DOHH2 (cell line): ENCODE measurements at regions not wholly inside any gene's neighbourhood (a gene's known extent, or its start where the extent isn't known, plus 50 kb on each side); places are given as distances from the start of the nearest gene placed in this dataset.

Experiments used
- H3F3A ChIP-seq: fragments of 200-600 bp; sonication (generic), shearing (Covaris generic); 2 replicates; pipeline ENCODE4 v1.6.0; 2016; ENCODE audit warnings: antibody characterized with exemption, mild to moderate bottlenecking; ENCODE audit not compliant: control insufficient read depth, insufficient read depth
- H3K27ac ChIP-seq: fragments of 200-600 bp; sonication (generic); 2 replicates; pipeline ENCODE4 v1.5.1; 2014; ENCODE audit warnings: low read depth, mild to moderate bottlenecking, low read length, moderate library complexity
- H3K27me3 ChIP-seq: fragments of 200-600 bp; sonication (generic); 2 replicates; pipeline ENCODE4 v1.6.1; 2014; ENCODE audit warnings: mild to moderate bottlenecking, low read length, mixed read lengths; ENCODE audit not compliant: control insufficient read depth
- H3K36me3 ChIP-seq: fragments of 200-600 bp; sonication (generic); 2 replicates; pipeline ENCODE4 v1.6.1; 2014; ENCODE audit warnings: mild to moderate bottlenecking, low read length, moderate library complexity, mixed read lengths; ENCODE audit not compliant: control insufficient read depth
- H3K4me1 ChIP-seq: fragments of 200-600 bp; sonication (generic); 2 replicates; pipeline ENCODE4 v1.6.1; 2014; ENCODE audit warnings: mild to moderate bottlenecking, low read length, mixed read lengths; ENCODE audit not compliant: control insufficient read depth
- H3K4me2 ChIP-seq: fragments of 200-600 bp; sonication (generic); 2 replicates; pipeline ENCODE4 v1.6.0; 2014; ENCODE audit warnings: mild to moderate bottlenecking, low read length, moderate library complexity
- H3K4me3 ChIP-seq: fragments of 200-600 bp; sonication (generic); 2 replicates; pipeline ENCODE4 v1.5.1; 2014; ENCODE audit warnings: mild to moderate bottlenecking, low read length, mixed read lengths
- H3K79me2 ChIP-seq: fragments of 200-600 bp; sonication (generic); 2 replicates; pipeline ENCODE4 v1.6.1; 2014; ENCODE audit warnings: mild to moderate bottlenecking, low read length, mixed read lengths; ENCODE audit not compliant: control insufficient read depth
- H3K9me2 ChIP-seq: fragments of 200-600 bp; sonication (generic); replicated peaks from 2 replicates; pipeline ENCODE4 v1.6.1; 2014; ENCODE audit warnings: mild to moderate bottlenecking, low read length, mixed read lengths; ENCODE audit not compliant: control insufficient read depth
- H3K9me3 ChIP-seq: fragments of 200-600 bp; sonication (generic); 2 replicates; pipeline ENCODE4 v1.6.1; 2014; ENCODE audit warnings: antibody characterized with exemption, low read length, mixed read lengths; ENCODE audit not compliant: control insufficient read depth, insufficient read depth
- H4K20me1 ChIP-seq: fragments of 200-600 bp; sonication (generic); 2 replicates; pipeline ENCODE4 v1.6.0; 2014; ENCODE audit warnings: low read depth, mild to moderate bottlenecking, antibody characterized with exemption, low read length, moderate library complexity; ENCODE audit not compliant: control insufficient read depth, insufficient read depth
- EZH2phosphoT487 ChIP-seq: fragments of 200-600 bp; sonication (generic); IDR thresholded peaks from 2 replicates; pipeline ENCODE4 v1.6.1; 2017; ENCODE audit warnings: borderline replicate concordance, mild to moderate bottlenecking, antibody characterized with exemption, low read length, moderate library complexity, mixed read lengths
- TF ChIP-seq, protein P1 (sequence below): fragments of 200-600 bp; sonication (generic); IDR thresholded peaks from one replicate; pipeline ENCODE4 v1.5.1; 2014; ENCODE audit warnings: antibody characterized with exemption, mild to moderate bottlenecking, low read depth, low read length; ENCODE audit not compliant: poor library complexity, severe bottlenecking

DNA sequence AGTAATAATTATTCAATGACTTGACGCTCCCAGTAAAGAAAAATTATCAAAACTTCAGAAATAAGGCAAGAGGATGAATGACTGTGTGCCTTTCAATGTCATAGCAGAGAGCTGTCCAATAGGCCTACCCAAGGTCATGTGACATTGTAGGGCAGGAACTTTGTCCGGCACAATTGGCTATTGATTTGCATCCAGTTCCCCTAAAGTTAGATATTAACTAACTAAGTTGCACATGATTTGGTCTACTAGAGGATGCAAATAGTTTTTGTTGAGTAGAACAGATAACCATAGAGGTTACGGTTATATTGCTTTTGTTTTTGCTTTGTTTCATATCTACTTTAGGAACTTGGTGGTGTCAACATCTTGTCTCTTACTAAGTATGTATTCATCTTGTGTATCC lies 127.9 kb upstream of the PFN2 start:
- no peaks in the 10 kb centered on the region for H3F3A ChIP-seq
- H3K4me1 ChIP-seq: no peaks in the 10 kb centered on the region
- no peaks in the 10 kb centered on the region for H3K27me3 ChIP-seq
- no peaks in the 10 kb centered on the region for H3K36me3 ChIP-seq
- no peaks in the 10 kb centered on the region for H3K79me2 ChIP-seq
- no peak overlapping the region for H3K4me2 ChIP-seq
- no peak overlapping the region for H3K27ac ChIP-seq
- no peak for TF ChIP-seq EZH2phosphoT487
- TF ChIP-seq, protein P1, sequence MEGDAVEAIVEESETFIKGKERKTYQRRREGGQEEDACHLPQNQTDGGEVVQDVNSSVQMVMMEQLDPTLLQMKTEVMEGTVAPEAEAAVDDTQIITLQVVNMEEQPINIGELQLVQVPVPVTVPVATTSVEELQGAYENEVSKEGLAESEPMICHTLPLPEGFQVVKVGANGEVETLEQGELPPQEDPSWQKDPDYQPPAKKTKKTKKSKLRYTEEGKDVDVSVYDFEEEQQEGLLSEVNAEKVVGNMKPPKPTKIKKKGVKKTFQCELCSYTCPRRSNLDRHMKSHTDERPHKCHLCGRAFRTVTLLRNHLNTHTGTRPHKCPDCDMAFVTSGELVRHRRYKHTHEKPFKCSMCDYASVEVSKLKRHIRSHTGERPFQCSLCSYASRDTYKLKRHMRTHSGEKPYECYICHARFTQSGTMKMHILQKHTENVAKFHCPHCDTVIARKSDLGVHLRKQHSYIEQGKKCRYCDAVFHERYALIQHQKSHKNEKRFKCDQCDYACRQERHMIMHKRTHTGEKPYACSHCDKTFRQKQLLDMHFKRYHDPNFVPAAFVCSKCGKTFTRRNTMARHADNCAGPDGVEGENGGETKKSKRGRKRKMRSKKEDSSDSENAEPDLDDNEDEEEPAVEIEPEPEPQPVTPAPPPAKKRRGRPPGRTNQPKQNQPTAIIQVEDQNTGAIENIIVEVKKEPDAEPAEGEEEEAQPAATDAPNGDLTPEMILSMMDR: no peak
- no peak overlapping the region for H3K4me3 ChIP-seq
- H3K9me3 ChIP-seq: 0 out of 2 replicates have a peak, but pooled peaks cover 4% of the 10 kb centered on the region
- no peaks in the 10 kb centered on the region for H3K9me2 ChIP-seq
- no peaks in the 10 kb centered on the region for H4K20me1 ChIP-seq

DNA sequence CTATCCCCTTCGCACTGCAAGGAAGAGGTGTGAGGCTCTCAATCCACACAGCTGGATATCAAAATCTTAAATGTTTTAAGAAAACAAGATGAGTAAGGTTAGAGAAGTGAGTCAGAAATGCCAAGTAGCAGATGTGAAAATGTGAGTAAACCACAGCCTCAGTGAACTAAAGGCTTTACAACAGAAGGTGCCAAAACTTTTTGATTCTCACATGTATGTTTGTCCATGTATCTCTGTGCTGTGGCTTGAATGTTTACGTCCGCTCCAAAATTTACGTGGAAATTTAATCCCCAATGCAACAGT lies 126.8 kb upstream of the PFN2 start:
- no peaks in the 10 kb centered on the region for H3F3A ChIP-seq
- no peaks in the 10 kb centered on the region for H3K4me1 ChIP-seq
- no peaks in the 10 kb centered on the region for H3K27me3 ChIP-seq
- H3K79me2 ChIP-seq: no peaks in the 10 kb centered on the region
- TF ChIP-seq, protein P1: no peak
- TF ChIP-seq EZH2phosphoT487: no peak
- H3K9me3 ChIP-seq: 0 out of 2 replicates have a peak, but pooled peaks cover 4% of the 10 kb centered on the region
- no peak overlapping the region for H3K27ac ChIP-seq
- H3K4me3 ChIP-seq: no peak overlapping the region
- H3K4me2 ChIP-seq: no peak overlapping the region
- no peaks in the 10 kb centered on the region for H3K9me2 ChIP-seq
- H3K36me3 ChIP-seq: no peaks in the 10 kb centered on the region
- no peaks in the 10 kb centered on the region for H4K20me1 ChIP-seq

DNA sequence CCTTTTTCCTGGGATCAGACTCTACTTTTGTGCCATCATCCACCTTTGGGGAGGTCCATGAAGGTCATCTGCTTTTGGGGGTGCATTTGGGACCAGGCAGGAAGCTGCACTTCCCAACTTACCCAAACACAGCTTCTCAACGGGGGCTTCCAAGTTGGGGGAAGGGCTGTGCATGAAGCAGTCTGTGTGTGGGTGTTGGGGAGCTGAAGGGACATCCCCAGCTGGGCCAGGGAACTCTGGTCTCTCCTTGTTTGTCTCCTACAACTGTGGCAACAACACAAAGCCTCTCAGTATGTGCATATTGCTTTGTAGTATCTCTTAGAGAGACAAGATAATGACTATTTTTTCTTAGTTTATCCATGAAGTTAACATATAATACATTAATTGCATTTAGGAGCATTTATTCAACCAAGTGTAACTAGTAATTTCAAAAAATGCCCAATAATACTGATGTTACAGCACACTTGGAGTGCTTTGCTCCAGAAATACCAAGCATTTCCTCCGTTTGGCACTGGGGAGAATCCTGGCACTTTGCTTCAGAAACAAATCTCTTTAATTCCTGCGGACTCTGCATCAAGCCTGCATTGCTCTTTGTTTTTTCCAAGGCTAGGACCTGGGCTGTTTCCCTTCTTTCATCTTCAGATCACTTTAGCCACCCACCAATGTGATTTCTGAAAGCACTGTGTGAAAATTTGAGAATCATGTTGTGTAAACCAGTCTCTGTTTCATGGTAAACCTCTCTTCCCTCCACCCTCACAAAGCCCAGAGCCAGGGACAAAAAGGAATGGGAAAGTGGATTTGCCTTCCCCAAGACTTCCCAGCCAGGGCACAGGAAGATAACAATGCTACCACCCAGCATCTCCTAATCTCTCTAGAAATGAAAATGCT lies 126.2 kb upstream of the PFN2 start:
- H3K27me3 ChIP-seq: no peaks in the 10 kb centered on the region
- no peaks in the 10 kb centered on the region for H3K36me3 ChIP-seq
- H3K4me1 ChIP-seq: no peaks in the 10 kb centered on the region
- no peak overlapping the region for H3K4me3 ChIP-seq
- TF ChIP-seq EZH2phosphoT487: no peak
- TF ChIP-seq, protein P1: no peak
- 0 out of 2 replicates have a peak, but pooled peaks cover 4% of the 10 kb centered on the region for H3K9me3 ChIP-seq
- H3K27ac ChIP-seq: no peak overlapping the region
- no peaks in the 10 kb centered on the region for H3F3A ChIP-seq
- no peaks in the 10 kb centered on the region for H4K20me1 ChIP-seq
- H3K4me2 ChIP-seq: no peak overlapping the region
- H3K9me2 ChIP-seq: no peaks in the 10 kb centered on the region
- no peaks in the 10 kb centered on the region for H3K79me2 ChIP-seq
